HG03103 (cell line): ENCODE measurements at regions not wholly inside any gene's neighbourhood (a gene's known extent, or its start where the extent isn't known, plus 50 kb on each side); places are given as distances from the start of the nearest gene placed in this dataset.
"Not testable (repeated sequence)": the region's sequence is repeated elsewhere in the genome, so short reads cannot be mapped to it uniquely, and the experiment has no call there.

ENCODE experiments used
- ATAC-seq: cut with Tn5 transposase; IDR thresholded peaks from one replicate; pipeline ENCODE4 v1.9.1; 2021; ENCODE audit warnings: low read depth; ENCODE audit not compliant: unreplicated experiment

GRCh38 chr3:130800829-130801228 is 54.2 kb upstream of the PIK3R4 start:
- no peak for ATAC-seq

- ATAC-seq: no peak
Observed at GRCh38 chr3:130801473-130801872, 54.8 kb upstream of the PIK3R4 start.

DNA sequence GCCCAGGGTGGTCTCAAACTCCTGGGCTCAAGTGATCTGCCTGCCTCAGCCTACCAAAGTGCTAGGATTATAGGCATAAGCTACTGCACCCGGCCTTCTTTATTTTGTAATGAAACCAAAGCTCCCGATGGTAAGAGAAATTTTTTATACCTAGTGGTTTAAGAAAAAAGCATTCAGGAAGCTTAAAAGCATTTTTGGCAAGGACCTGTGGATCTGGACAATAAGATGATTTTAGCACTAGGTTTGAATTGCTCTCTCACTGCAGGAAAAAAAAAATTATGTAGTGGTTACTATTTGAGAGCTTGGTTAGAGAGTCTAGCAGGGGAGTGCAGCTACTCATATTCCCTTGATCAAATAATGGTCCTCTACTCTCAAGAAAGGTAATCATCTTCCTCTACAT is 64.9 kb upstream of the PIK3R4 start:
- ATAC-seq: no peak

DNA sequence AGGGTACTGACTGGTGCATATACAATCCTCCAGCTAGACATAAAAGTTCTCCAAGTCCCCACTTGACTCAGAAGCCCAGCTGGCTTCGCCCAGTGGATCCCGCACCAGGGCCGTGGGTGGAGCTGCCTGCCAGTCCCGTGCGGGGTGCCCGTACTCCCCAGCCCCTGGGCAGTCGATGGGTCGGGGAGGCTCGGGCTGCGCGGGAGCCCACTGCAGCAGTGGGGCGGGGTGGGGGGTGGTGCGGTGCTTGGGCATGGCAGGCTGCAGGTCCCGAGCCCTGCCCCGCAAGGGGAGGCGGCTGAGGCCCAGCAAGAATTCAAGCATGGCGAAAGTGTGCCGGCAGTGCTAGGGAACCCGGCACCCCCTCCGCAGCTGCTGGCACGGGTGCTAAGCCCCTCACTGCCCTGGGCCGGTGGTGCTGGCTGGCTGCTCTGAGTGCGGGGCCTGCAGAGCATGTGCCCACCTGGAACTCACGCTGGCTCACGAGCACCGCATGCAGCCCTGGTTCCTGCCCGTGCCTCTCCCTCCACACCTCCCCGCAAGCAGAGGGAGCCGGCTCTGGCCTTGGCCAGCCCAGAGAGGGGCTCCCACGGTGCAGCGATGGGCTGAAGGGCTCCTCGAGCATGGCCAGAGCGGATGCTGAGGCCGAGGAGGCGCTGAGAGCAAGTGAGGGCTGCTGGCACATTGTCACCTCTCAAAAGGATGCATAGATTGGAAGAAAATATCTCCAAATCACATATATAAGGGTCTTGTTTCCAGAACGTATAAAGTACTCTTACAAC is 68.3 kb upstream of the PIK3R4 start:
- no peak for ATAC-seq

DNA sequence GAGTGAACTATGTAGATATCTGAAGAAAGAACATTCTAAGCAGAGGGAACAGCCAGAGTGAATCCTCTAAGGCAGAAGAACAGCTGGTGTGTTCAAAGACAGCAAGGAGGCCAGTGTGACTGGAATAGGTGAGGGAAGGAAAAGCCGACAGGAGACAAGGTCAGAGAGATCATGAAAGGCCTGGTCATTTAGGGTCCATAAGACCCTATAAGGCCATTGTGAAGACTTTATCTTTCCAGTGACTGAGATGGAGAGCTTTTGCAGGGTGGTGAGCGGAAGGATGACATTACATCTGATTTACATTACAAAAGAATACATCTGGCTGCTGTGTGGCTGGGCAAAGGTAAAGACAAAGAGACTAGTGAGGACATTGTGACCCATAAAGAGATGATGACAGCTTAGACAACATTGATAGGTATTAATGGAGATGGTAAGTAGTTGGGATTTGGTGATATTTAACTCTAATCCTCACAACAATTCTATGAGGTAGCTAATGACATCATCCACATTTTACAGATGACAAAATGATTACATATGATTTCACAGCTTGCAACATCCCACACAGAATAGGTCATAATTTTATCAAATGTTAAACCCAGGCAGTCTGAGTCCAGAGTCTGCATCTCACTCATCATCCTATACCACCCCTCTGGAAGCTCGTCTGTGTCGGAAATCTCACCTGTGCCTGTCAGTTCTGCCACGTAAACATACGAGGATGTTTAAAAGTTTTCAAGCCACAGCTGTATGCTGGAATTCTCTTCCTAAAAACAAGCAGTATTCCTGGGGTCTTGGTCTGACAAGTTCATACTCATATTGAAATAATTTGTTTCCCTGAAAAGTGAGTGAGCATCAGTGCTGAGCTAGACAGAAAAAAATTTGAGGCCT is 70.2 kb upstream of the PIK3R4 start:
- ATAC-seq: no peak

DNA sequence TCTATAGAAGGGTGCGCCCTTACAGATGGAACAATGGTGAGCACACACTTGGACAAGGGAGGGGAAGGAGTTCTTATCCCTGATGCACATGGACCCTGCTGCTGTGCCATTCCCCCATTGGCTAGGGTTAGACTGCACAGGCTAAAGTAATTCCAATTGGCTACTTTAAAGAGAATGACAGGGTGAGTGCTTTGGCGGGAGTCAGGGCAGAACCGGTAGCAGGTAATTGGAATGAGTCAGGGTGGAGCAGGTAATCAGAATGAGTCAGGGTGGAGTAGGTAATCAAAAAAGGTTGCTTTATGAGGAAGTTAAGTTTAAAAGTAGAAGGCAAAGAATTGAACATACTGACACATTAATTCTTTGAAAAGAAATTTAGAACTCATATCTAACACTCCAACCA is 71.4 kb upstream of the PIK3R4 start:
- not testable (repeated sequence) for ATAC-seq

DNA sequence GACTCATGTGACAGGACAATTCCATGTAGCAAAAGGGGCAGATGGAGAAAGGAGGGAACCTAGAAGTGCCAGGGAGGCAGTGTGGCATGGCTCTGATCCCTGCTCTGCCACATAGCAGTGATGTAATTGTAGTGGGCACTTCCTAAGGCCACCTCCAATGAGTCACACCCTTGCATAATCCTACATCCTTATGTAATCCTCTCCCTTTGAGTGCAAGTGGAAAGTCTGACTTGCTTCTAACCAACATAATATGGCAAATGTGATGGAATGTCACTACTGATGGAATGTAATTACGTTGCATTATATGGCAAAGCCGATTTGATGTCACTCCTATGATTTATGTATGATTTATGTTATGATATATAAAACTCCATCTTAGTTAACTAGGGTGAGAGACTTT is 72.9 kb upstream of the ATP2C1 start:
- no peak for ATAC-seq

DNA sequence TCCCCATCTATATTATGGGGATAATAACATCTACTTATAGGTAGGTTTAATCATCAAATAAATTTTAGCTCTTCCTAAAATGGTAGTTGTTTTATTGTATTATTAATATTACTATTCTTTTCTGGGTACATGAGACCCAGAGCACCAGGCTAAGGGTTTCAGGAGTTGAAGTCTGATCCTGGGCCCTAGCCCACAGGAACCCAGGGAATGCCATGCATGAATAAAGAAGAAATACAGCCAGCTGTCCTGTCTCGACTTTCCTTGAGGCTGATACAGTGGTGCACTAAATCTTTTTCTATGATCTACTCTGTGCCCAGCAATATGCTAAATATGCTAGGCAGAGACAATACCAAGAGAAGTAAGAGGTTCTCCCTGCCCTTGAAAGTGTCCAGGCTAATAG is 72.1 kb upstream of the ATP2C1 start:
- ATAC-seq: no peak

DNA sequence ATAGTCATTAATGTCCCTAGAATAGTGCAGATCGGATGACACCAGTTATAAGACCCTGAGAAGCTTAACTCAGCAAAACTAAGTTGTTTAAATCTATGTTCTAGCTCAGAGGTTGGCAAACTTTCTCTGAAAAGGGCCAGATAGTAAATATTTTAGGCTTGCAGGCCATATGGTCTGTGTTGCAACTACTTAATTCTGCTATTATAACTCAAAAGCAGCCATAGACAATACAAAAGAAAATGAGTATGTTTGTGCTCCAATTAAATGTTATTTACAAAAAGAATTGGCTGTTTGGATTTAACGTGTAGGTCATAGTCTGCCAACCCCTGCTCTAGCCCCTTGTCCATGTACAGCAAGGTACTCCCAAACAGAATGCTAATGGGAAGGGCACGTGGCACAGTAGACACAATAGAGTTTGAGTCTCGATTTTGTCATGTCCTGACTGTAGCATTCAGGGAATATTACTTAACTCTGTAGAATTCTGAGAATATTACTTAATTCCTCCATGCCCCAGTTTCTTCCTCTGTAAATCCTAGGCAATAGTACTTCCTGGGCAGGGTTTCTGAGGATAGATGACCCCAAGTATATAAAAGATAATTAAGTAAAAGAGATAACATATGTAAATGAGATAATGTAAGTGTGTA is 70.5 kb upstream of the ATP2C1 start:
- no peak for ATAC-seq

DNA sequence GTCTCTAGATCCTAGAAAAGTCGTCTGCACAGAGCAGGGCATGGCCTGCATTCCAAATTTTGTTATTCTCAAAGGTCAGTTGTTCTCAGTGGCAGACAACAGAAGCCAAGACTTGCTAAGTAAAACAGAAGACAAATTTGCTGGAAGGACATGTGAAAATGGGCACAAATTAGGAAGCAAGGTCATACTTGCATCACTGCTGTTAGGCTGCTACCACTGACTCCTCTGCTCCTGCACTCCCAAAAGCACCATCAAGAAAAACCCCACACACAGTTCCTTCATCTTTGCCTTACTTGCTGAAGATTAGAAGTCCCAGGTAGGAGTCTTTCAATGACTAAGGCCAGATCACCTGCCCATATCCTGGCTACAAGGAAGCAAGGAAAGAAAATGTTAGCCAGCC is 69.9 kb upstream of the ATP2C1 start:
- no peak for ATAC-seq

DNA sequence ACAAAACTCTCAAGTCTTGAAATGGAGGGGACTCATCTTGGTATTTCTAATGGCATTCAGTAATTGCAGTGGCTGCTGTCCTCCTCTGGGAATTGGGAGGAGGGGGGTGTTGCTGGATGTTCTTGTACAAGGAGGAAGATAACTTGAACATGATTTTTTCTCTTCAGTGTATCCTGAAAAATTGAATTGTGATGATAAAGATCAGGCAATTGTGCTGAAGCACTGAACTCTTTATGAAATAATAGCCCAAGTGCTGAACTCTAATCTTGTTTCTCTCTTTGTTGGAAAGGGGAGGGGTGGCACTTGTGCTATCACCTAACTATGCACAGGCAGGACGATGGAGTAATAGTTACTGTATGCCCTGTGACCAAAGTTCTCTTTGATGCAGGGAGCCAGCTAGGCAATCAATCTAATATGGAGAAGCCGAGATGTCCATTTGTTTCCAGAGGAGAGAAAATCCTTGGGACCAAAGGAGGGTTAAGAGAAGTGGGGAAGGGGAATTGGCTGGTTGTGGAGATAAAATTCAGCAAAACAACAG is 68.1 kb upstream of the ATP2C1 start:
- no peak for ATAC-seq

- ATAC-seq: no peak
Observed at GRCh38 chr3:130826516-130827182, 67.2 kb upstream of the ATP2C1 start.

DNA sequence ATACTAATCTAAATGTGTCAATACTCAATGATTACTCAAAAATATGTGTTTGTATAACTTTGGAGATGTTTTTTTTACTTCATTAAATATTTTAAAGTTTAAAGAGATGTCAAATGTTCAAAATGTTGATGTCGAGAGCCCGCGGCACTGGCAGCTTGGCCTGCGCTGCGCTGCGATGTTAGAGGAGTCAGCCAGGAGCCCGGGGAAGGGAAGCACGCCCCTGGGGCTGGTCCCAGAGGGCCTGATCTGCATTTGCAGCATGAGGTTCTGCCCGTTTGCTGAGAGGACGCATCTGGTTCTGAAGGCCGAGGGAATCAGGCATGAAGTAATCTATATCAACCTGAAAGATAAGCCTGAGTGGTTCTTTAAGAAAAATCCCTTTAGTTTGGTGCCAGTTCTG is 66.4 kb upstream of the ATP2C1 start:
- no peak for ATAC-seq

DNA sequence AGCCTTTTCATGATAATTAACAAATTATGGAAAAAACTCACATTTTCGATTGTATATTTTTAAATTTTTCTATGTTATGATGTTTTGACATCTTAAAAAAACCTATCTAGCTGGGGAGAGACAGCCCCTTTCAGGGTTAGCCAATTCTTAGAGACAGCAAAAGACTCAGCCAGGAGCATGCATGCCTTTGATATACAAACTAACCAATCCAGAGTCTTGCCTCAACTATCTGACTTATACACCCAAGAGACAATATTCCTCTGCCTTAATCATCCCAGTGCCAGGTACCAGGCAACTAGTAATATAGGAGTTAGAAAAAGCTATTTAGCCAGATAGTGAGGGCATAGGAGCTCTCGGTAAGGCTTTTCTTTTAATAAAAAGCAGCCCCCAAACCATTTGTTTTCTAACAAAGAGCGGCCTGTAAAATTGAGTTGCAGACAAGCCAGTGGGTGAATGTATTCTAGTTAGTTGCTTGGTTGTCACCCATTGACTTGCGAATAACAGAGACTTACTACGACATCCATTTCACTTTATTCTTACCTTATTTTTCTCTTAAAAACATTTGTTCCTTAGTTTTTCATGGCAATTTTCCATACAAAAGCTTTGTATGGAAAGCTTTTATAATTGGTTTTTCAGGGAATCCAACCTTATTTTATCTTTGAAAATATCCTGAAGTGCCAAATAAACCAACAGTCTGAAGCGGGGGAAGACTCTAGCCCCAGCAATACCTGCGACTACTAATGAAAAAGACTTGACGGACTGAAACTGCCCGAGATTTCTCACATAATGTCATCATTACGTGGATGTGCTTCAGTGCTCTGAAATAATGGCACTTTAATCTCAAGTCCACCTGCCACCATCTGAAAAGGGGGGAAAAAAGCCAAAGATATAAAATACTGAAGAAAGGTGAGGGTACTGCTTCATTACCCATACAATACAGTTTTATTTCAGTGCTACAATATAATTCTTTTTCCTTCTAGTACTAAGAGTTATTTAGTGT is 64.6 kb upstream of the ATP2C1 start:
- ATAC-seq: no peak

DNA sequence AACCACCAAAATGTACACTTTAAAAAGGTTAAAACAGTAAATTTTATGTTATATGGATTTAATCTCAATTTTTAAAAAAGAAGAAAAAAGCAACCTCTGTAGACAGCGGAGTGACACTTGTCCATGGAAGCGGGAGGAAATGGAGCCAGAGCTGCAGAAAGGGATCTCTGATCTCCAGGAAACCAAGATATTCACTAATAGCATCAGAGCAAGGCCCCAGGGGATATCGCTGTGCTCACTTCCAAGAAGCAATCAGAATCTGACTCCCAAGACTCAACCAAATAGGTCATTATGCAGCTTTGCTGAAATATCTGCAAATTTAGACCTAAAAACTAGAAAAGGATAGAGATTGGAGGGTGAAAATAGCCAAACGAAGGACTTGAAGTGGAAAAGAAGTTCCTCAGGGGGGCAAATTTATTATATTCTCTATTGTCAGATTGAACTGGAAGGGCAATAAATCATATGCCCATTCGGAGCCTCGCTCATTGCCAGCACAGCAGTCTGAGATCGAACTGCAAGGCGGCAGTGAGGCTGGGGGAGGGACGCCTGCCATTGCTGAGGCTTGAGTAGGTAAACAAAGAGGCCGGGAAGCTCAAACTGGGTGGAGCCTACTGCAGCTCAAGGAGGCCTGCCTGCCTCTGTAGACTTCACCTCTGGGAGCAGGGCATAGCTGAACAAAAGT is 62.0 kb upstream of the ATP2C1 start:
- ATAC-seq: no peak

DNA sequence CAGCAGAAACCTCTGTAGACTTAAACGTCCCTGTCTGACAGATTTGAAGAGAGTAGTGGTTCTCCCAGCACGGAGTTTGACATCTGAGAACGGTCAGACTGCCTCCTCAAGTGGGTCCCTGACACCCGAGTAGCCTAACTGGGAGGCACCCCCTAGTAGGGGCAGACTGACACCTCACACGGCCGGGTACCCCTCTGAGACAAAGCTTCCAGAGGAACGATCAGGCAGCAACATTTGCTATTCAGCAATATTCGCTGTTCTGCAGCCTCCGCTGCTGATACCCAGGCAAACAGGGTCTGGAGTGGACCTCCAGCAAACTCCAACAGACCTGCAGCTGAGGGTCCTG is 61.5 kb upstream of the ATP2C1 start:
- not testable (repeated sequence) for ATAC-seq

DNA sequence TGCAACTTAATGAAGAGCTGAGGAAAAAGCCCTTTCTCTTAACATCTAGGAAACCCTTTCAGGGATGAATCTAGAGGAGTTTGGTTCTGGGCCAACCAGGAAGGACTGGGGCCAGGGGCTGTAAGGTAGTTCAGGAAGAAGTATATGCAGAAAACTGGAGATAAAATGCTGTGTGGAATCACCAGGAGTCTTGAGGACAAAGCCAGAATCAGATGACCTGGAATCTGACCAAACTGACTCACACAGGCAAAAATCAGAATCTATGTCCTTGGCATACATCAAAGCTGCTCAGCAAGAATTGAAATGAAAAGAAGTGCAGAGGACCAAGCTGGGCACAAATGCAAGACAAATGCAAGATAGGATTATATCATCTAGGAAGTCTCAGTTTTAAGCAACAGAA is 59.4 kb upstream of the ATP2C1 start:
- no peak for ATAC-seq

DNA sequence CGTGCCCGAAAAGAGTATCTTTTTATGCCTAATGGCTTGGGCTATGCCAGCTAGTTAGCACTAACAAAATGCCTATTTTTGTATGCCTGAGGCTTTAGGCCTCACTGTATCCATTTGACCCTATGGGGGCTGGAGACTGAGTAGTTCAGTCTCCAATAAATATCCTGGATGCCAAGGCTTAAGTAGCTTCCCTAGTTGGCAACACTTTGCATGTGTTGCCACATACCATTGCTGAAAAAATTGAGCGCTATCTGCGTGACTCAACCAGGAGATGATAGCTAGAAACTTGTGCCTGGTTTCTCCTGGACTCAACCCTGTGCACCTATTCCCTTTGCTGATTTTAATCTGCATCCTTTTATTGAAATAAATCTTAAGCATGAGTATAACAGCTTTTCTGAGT is 58.4 kb upstream of the ATP2C1 start:
- ATAC-seq: no peak
